OCI-LY7 (cell line): ENCODE measurements at regions not wholly inside any gene's neighbourhood (a gene's known extent, or its start where the extent isn't known, plus 50 kb on each side); places are given as distances from the start of the nearest gene placed in this dataset.

Experiments
- EZH2phosphoT487 ChIP-seq: fragments of 200-600 bp; sonication (generic); IDR thresholded peaks from 2 replicates; pipeline ENCODE4 v1.6.1; 2018; ENCODE audit warnings: low read depth, borderline replicate concordance, mild to moderate bottlenecking, mixed run types, antibody characterized with exemption, low read length, moderate library complexity, mixed read lengths
- TF ChIP-seq, protein P1 (sequence below): fragments of 200-600 bp; sonication (generic); conservative IDR thresholded peaks from 2 replicates; pipeline ENCODE4 v1.5.1; 2014; ENCODE audit warnings: mild to moderate bottlenecking, antibody characterized with exemption, low read length, moderate library complexity, mixed read lengths

DNA sequence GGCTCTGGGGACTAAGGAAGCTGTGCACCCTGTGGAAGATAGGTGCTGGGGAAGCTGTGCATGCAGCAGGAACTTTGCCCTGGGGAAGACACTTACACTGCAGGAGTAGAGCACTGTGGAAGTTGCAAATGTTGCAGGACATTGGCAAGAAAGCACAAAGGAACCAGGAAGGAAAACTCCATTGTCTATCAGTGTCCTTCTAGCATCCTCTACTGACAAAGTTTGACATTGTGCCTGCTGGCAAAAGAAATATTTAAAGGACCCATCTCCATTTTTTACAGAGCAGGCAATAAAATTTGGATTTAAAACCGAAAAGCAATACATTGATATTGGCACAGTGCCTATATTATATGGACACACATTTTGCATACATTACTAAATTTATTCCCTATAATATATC is 394.1 kb downstream of the PBX1 start:
- TF ChIP-seq, protein P1, sequence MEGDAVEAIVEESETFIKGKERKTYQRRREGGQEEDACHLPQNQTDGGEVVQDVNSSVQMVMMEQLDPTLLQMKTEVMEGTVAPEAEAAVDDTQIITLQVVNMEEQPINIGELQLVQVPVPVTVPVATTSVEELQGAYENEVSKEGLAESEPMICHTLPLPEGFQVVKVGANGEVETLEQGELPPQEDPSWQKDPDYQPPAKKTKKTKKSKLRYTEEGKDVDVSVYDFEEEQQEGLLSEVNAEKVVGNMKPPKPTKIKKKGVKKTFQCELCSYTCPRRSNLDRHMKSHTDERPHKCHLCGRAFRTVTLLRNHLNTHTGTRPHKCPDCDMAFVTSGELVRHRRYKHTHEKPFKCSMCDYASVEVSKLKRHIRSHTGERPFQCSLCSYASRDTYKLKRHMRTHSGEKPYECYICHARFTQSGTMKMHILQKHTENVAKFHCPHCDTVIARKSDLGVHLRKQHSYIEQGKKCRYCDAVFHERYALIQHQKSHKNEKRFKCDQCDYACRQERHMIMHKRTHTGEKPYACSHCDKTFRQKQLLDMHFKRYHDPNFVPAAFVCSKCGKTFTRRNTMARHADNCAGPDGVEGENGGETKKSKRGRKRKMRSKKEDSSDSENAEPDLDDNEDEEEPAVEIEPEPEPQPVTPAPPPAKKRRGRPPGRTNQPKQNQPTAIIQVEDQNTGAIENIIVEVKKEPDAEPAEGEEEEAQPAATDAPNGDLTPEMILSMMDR: no peak
- TF ChIP-seq EZH2phosphoT487: no peak
